HL-60 (cell line): ENCODE measurements at regions not wholly inside any gene's neighbourhood (a gene's known extent, or its start where the extent isn't known, plus 50 kb on each side); places are given as distances from the start of the nearest gene placed in this dataset.

Experiments used
- DNase-seq, 2 experiments: peaks; one replicate each; pipeline ENCODE4 v3.0.0-alpha.2; 2010 to 2020; ENCODE audit warnings: low read depth in 1 of 2, low spot score in 1 of 2
- H3K27ac ChIP-seq: fragments of 250-450 bp; sonication (Bioruptor Pico); replicated peaks from 2 replicates; pipeline ENCODE4 v1.5.1; 2020; ENCODE audit warnings: mild to moderate bottlenecking, moderate library complexity
- H3K27me3 ChIP-seq: fragments of 250-450 bp; sonication (Bioruptor Pico); 2 replicates; pipeline ENCODE4 v1.5.1; 2021; ENCODE audit warnings: mild to moderate bottlenecking, moderate library complexity; ENCODE audit not compliant: insufficient read depth, poor library complexity, severe bottlenecking
- H3K4me3 ChIP-seq: replicated peaks from 2 replicates; pipeline ENCODE4 v1.5.1; 2011; ENCODE audit warnings: mild to moderate bottlenecking, control low read depth, low read length; ENCODE audit not compliant: insufficient read depth
- GABPA ChIP-seq: IDR thresholded peaks from 2 replicates; pipeline ENCODE4 v1.6.1; 2012; ENCODE audit warnings: low read depth
- POLR2AphosphoS5 ChIP-seq: IDR thresholded peaks from 2 replicates; pipeline ENCODE4 v1.6.1; 2012; ENCODE audit warnings: low read depth
- REST ChIP-seq: IDR thresholded peaks from 2 replicates; pipeline ENCODE4 v1.6.1; 2012; ENCODE audit warnings: low read depth; ENCODE audit not compliant: insufficient replicate concordance
- SPI1 ChIP-seq: IDR thresholded peaks from 2 replicates; pipeline ENCODE4 v1.6.1; 2012; ENCODE audit warnings: low read depth, mild to moderate bottlenecking, borderline replicate concordance
- TF ChIP-seq, protein P1 (sequence below): IDR thresholded peaks from one replicate; pipeline ENCODE4 v1.5.1; 2011; ENCODE audit warnings: low read length, control low read depth, inconsistent platforms; ENCODE audit not compliant: insufficient read depth

GRCh38 chr4:159828687-159829086, 725.8 kb downstream of the RAPGEF2 start:
- no peak for TF ChIP-seq REST
- TF ChIP-seq, protein P1, sequence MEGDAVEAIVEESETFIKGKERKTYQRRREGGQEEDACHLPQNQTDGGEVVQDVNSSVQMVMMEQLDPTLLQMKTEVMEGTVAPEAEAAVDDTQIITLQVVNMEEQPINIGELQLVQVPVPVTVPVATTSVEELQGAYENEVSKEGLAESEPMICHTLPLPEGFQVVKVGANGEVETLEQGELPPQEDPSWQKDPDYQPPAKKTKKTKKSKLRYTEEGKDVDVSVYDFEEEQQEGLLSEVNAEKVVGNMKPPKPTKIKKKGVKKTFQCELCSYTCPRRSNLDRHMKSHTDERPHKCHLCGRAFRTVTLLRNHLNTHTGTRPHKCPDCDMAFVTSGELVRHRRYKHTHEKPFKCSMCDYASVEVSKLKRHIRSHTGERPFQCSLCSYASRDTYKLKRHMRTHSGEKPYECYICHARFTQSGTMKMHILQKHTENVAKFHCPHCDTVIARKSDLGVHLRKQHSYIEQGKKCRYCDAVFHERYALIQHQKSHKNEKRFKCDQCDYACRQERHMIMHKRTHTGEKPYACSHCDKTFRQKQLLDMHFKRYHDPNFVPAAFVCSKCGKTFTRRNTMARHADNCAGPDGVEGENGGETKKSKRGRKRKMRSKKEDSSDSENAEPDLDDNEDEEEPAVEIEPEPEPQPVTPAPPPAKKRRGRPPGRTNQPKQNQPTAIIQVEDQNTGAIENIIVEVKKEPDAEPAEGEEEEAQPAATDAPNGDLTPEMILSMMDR: no peak
- no peak for TF ChIP-seq SPI1
- no peak for TF ChIP-seq GABPA
- no peak for TF ChIP-seq POLR2AphosphoS5
- DNase-seq: no peak
- no peak overlapping the region for H3K27ac ChIP-seq
- no peak overlapping the region for H3K4me3 ChIP-seq
- H3K27me3 ChIP-seq: no peaks in the 10 kb centered on the region

DNA sequence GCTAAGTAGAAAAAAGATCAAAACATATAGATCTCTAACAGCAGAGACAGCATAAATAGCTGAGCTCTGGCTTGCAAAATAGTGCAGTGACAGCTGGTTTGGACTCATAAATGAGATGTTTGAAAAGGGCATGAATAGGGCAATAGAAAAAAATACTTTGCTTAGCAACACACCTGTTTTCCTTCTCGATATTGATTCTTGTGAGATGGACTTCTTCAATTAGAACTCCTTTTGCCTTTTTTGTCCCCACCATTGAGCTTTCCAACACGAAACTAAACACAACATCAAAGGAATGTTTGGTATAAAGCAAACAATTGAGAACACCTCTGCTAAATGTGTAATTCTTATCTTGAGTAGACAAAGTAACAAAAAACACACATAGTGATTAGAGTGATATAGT, 726.3 kb downstream of the RAPGEF2 start:
- no peak for DNase-seq
- H3K4me3 ChIP-seq: no peak overlapping the region
- TF ChIP-seq POLR2AphosphoS5: no peak
- TF ChIP-seq, protein P1: no peak
- TF ChIP-seq REST: no peak
- TF ChIP-seq SPI1: no peak
- TF ChIP-seq GABPA: no peak
- no peaks in the 10 kb centered on the region for H3K27me3 ChIP-seq
- H3K27ac ChIP-seq: no peak overlapping the region

- Histone ChIP-seq H3K27me3 (no peaks in the 10 kb centered on the region), H3K4me3 (no peak overlapping the region), H3K27ac (no peak overlapping the region)
- TF ChIP-seq POLR2AphosphoS5 (no peak), REST (no peak), GABPA (no peak), SPI1 (no peak)
- TF ChIP-seq, protein P1: no peak
- no peak for DNase-seq
Observed at GRCh38 chr4:159837071-159837470, 734.2 kb downstream of the RAPGEF2 start.
